Testis (tissue), 2 donors: ENCODE measurements at regions not wholly inside any gene's neighbourhood (a gene's known extent, or its start where the extent isn't known, plus 50 kb on each side); places are given as distances from the start of the nearest gene placed in this dataset.

ENCODE experiments used
- POLR2A ChIP-seq: fragments of 450-650 bp; IDR thresholded peaks from one replicate; pipeline ENCODE4 v1.6.1; 2017; ENCODE audit warnings: antibody characterized with exemption, mild to moderate bottlenecking, moderate library complexity
- TF ChIP-seq, protein P1 (sequence below), 3 experiments: fragments of 450-650 bp in 2 of 3; fragments of 200-600 bp in 1 of 3; sonication (generic) in 1 of 3; IDR thresholded peaks; one replicate each; pipeline ENCODE4 v1.5.1; 2016 to 2019; ENCODE audit warnings: antibody characterized with exemption in 3 of 3, mild to moderate bottlenecking in 2 of 3, moderate library complexity in 1 of 3

DNA sequence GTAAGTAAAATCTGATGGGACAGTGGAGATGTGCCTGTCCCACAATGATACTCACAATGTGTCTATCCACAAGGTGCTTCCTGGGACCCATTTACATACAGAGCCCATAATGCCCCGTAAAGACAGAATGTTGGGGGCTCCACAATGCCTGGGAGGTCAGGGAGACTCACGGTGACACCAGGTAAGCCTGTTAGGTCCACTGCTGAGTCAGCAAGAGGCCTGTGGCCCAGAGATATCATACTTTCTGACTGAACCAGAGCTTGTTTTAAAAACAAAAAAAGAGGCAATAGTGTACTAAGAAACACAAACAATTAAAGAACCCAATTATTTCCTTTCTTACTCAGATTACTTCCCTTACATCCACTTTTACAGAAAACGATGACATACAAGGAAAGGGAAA, 771.1 kb upstream of the ID2 start:
- TF ChIP-seq, protein P1, sequence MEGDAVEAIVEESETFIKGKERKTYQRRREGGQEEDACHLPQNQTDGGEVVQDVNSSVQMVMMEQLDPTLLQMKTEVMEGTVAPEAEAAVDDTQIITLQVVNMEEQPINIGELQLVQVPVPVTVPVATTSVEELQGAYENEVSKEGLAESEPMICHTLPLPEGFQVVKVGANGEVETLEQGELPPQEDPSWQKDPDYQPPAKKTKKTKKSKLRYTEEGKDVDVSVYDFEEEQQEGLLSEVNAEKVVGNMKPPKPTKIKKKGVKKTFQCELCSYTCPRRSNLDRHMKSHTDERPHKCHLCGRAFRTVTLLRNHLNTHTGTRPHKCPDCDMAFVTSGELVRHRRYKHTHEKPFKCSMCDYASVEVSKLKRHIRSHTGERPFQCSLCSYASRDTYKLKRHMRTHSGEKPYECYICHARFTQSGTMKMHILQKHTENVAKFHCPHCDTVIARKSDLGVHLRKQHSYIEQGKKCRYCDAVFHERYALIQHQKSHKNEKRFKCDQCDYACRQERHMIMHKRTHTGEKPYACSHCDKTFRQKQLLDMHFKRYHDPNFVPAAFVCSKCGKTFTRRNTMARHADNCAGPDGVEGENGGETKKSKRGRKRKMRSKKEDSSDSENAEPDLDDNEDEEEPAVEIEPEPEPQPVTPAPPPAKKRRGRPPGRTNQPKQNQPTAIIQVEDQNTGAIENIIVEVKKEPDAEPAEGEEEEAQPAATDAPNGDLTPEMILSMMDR (IDR thresholded peaks at IDR 0.05): no peak
- TF ChIP-seq POLR2A: no peak
